ENCODE measurements at regions not wholly inside any gene's neighbourhood (a gene's known extent, or its start where the extent isn't known, plus 50 kb on each side); places are given as distances from the start of the nearest gene placed in this dataset.

DNA sequence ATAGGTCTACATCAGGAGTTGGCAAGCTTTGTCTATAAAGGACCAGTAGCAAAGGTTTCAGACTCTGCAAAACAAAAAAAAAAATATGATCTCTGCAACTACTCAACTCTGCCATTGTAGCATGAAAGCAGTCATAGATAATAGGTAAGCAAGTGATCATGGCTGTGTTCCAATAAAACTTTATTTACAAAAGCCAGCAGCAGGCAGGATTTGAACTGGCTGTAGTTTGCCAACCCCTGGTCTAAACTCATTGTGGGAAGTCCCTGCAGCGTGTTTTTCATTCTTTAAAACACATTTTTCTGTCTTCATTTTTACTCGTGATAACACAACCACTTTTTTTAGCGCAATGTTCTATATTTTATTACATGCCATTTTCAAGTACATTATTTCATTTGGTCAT, 127.5 kb upstream of the COX10 start:
- Histone ChIP-seq H3K4me1 (ENCODE audit: insufficient read depth) (no peaks in the 10 kb centered on the region), H3K27me3 (ENCODE audit: insufficient read depth) (no peaks in the 10 kb centered on the region), H3K79me2 (replicated peaks; ENCODE audit: insufficient read depth) (no peaks in the 10 kb centered on the region), H3F3A (replicated peaks; ENCODE audit: low read depth) (no peaks in the 10 kb centered on the region), H4K20me1 (replicated peaks; ENCODE audit: insufficient read depth) (no peaks in the 10 kb centered on the region), H3K4me3 (no peak overlapping the region), H3K4me2 (no peak overlapping the region), H3K27ac (ENCODE audit: low read depth) (no peak overlapping the region), H3K9me2 (ENCODE audit: insufficient read depth) (peaks cover 11% of the 10 kb centered on the region), H2AFZ (no peak overlapping the region), H3K36me3 (ENCODE audit: insufficient read depth) (no peaks in the 10 kb centered on the region)
- H3K27ac Mint-ChIP-seq, result no peak overlapping the region
- 0 out of 3 replicates have a peak, but pooled peaks cover 3% of the 10 kb centered on the region for H3K9me3 Mint-ChIP-seq
- no peak overlapping the region for H3K4me3 Mint-ChIP-seq
- H3K4me1 Mint-ChIP-seq, result no peaks in the 10 kb centered on the region; the same call in 2 of the 3 replicates
- DNase-seq (ENCODE audit: low spot score) (no peak), ATAC-seq (no peak)
- H3K27me3 Mint-ChIP-seq (ENCODE audit: insufficient read depth, low read depth, poor library complexity), result no peaks in the 10 kb centered on the region
- no peak for TF ChIP-seq CREB1 (CRISPR knock-in tag; IDR thresholded peaks at IDR 0.05; ENCODE audit: low read depth)
- TF ChIP-seq STAT1 (IDR thresholded peaks at IDR 0.05; ENCODE audit: unreplicated experiment), result no peak
- peaks cover 3% of the 10 kb centered on the region; the same call in 1 of the 3 replicates for H3K36me3 Mint-ChIP-seq (ENCODE audit: low read depth)

DNA sequence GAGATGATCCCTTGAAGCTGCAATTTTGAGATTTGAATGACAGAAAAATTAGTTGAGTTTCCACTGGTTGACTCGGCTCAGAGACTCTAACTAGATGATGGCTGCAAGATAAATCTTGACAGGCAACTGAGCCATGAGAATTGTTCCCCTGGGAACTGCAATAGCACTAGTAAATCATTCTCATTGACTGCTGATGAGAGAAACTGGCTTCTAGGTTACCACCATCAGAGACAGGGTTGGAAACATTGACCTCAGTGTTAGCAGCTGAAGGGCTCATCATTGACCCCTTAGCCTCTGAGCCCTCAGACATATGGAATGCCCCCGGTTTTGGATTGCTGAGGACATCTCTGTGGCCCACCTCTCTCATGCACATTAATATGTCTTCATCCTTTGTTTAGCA, 125.4 kb upstream of the COX10 start:
- 0 out of 3 replicates have a peak, but pooled peaks cover 3% of the 10 kb centered on the region for H3K9me3 Mint-ChIP-seq
- H3K79me2 ChIP-seq (replicated peaks; ENCODE audit: insufficient read depth), result no peaks in the 10 kb centered on the region
- H2AFZ ChIP-seq, result no peak overlapping the region
- no peaks in the 10 kb centered on the region for H3F3A ChIP-seq (replicated peaks; ENCODE audit: low read depth)
- H3K27me3 ChIP-seq (ENCODE audit: insufficient read depth), result no peaks in the 10 kb centered on the region
- no peaks in the 10 kb centered on the region for H3K27me3 Mint-ChIP-seq (ENCODE audit: insufficient read depth, low read depth, poor library complexity)
- no peaks in the 10 kb centered on the region for H3K4me1 ChIP-seq (ENCODE audit: insufficient read depth)
- H3K27ac ChIP-seq (ENCODE audit: low read depth), result no peak overlapping the region
- H3K9me2 ChIP-seq (ENCODE audit: insufficient read depth), result peaks cover 11% of the 10 kb centered on the region
- H3K27ac Mint-ChIP-seq, result no peak overlapping the region
- no peaks in the 10 kb centered on the region for H4K20me1 ChIP-seq (replicated peaks; ENCODE audit: insufficient read depth)
- no peak overlapping the region for H3K4me3 Mint-ChIP-seq
- H3K36me3 Mint-ChIP-seq (ENCODE audit: low read depth), result peaks cover 3% of the 10 kb centered on the region; the same call in 1 of the 3 replicates
- H3K4me2 ChIP-seq, result no peak overlapping the region
- no peaks in the 10 kb centered on the region; the same call in 2 of the 3 replicates for H3K4me1 Mint-ChIP-seq
- DNase-seq (ENCODE audit: low spot score) (no peak), ATAC-seq (no peak)
- no peak overlapping the region for H3K4me3 ChIP-seq
- H3K36me3 ChIP-seq (ENCODE audit: insufficient read depth), result no peaks in the 10 kb centered on the region
- TF ChIP-seq, protein P1, sequence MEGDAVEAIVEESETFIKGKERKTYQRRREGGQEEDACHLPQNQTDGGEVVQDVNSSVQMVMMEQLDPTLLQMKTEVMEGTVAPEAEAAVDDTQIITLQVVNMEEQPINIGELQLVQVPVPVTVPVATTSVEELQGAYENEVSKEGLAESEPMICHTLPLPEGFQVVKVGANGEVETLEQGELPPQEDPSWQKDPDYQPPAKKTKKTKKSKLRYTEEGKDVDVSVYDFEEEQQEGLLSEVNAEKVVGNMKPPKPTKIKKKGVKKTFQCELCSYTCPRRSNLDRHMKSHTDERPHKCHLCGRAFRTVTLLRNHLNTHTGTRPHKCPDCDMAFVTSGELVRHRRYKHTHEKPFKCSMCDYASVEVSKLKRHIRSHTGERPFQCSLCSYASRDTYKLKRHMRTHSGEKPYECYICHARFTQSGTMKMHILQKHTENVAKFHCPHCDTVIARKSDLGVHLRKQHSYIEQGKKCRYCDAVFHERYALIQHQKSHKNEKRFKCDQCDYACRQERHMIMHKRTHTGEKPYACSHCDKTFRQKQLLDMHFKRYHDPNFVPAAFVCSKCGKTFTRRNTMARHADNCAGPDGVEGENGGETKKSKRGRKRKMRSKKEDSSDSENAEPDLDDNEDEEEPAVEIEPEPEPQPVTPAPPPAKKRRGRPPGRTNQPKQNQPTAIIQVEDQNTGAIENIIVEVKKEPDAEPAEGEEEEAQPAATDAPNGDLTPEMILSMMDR (conservative IDR thresholded peaks at IDR 0.05; ENCODE audit: low read depth in 2 of 2), result no peak
- TF ChIP-seq ZNF331 (CRISPR knock-in tag; IDR thresholded peaks at IDR 0.05; ENCODE audit: low read depth) (no peak), CREB1 (CRISPR knock-in tag; IDR thresholded peaks at IDR 0.05; ENCODE audit: low read depth) (no peak), NANOG (IDR thresholded peaks at IDR 0.05; ENCODE audit: borderline replicate concordance) (no peak), EZH2phosphoT487 (IDR thresholded peaks at IDR 0.05; ENCODE audit: unreplicated experiment) (no peak), JUNB (IDR thresholded peaks at IDR 0.05; ENCODE audit: unreplicated experiment) (no peak)
- TF ChIP-seq, protein P2, sequence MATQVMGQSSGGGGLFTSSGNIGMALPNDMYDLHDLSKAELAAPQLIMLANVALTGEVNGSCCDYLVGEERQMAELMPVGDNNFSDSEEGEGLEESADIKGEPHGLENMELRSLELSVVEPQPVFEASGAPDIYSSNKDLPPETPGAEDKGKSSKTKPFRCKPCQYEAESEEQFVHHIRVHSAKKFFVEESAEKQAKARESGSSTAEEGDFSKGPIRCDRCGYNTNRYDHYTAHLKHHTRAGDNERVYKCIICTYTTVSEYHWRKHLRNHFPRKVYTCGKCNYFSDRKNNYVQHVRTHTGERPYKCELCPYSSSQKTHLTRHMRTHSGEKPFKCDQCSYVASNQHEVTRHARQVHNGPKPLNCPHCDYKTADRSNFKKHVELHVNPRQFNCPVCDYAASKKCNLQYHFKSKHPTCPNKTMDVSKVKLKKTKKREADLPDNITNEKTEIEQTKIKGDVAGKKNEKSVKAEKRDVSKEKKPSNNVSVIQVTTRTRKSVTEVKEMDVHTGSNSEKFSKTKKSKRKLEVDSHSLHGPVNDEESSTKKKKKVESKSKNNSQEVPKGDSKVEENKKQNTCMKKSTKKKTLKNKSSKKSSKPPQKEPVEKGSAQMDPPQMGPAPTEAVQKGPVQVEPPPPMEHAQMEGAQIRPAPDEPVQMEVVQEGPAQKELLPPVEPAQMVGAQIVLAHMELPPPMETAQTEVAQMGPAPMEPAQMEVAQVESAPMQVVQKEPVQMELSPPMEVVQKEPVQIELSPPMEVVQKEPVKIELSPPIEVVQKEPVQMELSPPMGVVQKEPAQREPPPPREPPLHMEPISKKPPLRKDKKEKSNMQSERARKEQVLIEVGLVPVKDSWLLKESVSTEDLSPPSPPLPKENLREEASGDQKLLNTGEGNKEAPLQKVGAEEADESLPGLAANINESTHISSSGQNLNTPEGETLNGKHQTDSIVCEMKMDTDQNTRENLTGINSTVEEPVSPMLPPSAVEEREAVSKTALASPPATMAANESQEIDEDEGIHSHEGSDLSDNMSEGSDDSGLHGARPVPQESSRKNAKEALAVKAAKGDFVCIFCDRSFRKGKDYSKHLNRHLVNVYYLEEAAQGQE (IDR thresholded peaks at IDR 0.05; ENCODE audit: unreplicated experiment), result no peak
- TF ChIP-seq, protein P3, sequence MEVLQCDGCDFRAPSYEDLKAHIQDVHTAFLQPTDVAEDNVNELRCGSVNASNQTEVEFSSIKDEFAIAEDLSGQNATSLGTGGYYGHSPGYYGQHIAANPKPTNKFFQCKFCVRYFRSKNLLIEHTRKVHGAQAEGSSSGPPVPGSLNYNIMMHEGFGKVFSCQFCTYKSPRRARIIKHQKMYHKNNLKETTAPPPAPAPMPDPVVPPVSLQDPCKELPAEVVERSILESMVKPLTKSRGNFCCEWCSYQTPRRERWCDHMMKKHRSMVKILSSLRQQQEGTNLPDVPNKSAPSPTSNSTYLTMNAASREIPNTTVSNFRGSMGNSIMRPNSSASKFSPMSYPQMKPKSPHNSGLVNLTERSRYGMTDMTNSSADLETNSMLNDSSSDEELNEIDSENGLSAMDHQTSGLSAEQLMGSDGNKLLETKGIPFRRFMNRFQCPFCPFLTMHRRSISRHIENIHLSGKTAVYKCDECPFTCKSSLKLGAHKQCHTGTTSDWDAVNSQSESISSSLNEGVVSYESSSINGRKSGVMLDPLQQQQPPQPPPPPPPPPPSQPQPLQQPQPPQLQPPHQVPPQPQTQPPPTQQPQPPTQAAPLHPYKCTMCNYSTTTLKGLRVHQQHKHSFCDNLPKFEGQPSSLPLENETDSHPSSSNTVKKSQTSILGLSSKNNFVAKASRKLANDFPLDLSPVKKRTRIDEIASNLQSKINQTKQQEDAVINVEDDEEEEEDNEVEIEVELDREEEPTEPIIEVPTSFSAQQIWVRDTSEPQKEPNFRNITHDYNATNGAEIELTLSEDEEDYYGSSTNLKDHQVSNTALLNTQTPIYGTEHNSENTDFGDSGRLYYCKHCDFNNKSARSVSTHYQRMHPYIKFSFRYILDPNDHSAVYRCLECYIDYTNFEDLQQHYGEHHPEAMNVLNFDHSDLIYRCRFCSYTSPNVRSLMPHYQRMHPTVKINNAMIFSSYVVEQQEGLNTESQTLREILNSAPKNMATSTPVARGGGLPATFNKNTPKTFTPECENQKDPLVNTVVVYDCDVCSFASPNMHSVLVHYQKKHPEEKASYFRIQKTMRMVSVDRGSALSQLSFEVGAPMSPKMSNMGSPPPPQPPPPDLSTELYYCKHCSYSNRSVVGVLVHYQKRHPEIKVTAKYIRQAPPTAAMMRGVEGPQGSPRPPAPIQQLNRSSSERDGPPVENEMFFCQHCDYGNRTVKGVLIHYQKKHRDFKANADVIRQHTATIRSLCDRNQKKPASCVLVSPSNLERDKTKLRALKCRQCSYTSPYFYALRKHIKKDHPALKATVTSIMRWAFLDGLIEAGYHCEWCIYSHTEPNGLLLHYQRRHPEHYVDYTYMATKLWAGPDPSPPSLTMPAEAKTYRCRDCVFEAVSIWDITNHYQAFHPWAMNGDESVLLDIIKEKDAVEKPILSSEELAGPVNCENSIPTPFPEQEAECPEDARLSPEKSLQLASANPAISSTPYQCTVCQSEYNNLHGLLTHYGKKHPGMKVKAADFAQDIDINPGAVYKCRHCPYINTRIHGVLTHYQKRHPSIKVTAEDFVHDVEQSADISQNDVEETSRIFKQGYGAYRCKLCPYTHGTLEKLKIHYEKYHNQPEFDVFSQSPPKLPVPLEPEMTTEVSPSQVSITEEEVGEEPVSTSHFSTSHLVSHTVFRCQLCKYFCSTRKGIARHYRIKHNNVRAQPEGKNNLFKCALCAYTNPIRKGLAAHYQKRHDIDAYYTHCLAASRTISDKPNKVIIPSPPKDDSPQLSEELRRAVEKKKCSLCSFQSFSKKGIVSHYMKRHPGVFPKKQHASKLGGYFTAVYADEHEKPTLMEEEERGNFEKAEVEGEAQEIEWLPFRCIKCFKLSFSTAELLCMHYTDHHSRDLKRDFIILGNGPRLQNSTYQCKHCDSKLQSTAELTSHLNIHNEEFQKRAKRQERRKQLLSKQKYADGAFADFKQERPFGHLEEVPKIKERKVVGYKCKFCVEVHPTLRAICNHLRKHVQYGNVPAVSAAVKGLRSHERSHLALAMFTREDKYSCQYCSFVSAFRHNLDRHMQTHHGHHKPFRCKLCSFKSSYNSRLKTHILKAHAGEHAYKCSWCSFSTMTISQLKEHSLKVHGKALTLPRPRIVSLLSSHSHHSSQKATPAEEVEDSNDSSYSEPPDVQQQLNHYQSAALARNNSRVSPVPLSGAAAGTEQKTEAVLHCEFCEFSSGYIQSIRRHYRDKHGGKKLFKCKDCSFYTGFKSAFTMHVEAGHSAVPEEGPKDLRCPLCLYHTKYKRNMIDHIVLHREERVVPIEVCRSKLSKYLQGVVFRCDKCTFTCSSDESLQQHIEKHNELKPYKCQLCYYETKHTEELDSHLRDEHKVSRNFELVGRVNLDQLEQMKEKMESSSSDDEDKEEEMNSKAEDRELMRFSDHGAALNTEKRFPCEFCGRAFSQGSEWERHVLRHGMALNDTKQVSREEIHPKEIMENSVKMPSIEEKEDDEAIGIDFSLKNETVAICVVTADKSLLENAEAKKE (CRISPR knock-in tag; IDR thresholded peaks at IDR 0.05), result no peak
- TF ChIP-seq, protein P4, sequence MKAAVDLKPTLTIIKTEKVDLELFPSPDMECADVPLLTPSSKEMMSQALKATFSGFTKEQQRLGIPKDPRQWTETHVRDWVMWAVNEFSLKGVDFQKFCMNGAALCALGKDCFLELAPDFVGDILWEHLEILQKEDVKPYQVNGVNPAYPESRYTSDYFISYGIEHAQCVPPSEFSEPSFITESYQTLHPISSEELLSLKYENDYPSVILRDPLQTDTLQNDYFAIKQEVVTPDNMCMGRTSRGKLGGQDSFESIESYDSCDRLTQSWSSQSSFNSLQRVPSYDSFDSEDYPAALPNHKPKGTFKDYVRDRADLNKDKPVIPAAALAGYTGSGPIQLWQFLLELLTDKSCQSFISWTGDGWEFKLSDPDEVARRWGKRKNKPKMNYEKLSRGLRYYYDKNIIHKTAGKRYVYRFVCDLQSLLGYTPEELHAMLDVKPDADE (IDR thresholded peaks at IDR 0.05), result no peak

Data from GM23338 (cell line).